Astrocyte of the spinal cord (primary cell): ENCODE measurements at regions not wholly inside any gene's neighbourhood (a gene's known extent, or its start where the extent isn't known, plus 50 kb on each side); places are given as distances from the start of the nearest gene placed in this dataset.
"Not testable (repeated sequence)": the region's sequence is repeated elsewhere in the genome, so short reads cannot be mapped to it uniquely, and the experiment has no call there.

Source experiments
- DNase-seq: peaks from one replicate; pipeline ENCODE4 v3.0.0; 2011; ENCODE audit warnings: low read depth, low spot score
- H3K4me3 ChIP-seq: 2 replicates; pipeline ENCODE4 v1.5.1; 2011; ENCODE audit warnings: low read depth, mild to moderate bottlenecking, low read length, moderate library complexity
- CTCF ChIP-seq: IDR thresholded peaks from 2 replicates; pipeline ENCODE4 v1.5.1; 2012; ENCODE audit warnings: low read depth, mild to moderate bottlenecking, low read length, inconsistent platforms
- in situ Hi-C: cut with HindIII; loops from 2 replicates; pipeline ENCODE4 v1.10.0; 2017; ENCODE audit warnings: low sequenced_read_pairs

- TF ChIP-seq CTCF = no peak
- in situ Hi-C loops = no loop called here
- H3K4me3 ChIP-seq = no peak overlapping the region
- no peak for DNase-seq
Observed at GRCh38 chr3:6315906-6316305, 545.0 kb upstream of the GRM7 start.

GRCh38 chr3:6321999-6322398 is 538.9 kb upstream of the GRM7 start:
- no peak overlapping the region for H3K4me3 ChIP-seq
- in situ Hi-C loops = no loop called here
- DNase-seq = no peak
- TF ChIP-seq CTCF = no peak

- in situ Hi-C loops = no loop called here
- no peak for DNase-seq
- H3K4me3 ChIP-seq = no peak overlapping the region
- TF ChIP-seq CTCF = no peak
Observed at GRCh38 chr3:6326771-6327170, 534.1 kb upstream of the GRM7 start.

- H3K4me3 ChIP-seq, in situ Hi-C loops: not testable (repeated sequence)
Observed at GRCh38 chr3:6340980-6341325, 520.0 kb upstream of the GRM7 start.

GRCh38 chr3:6351752-6352151 is 509.2 kb upstream of the GRM7 start:
- TF ChIP-seq CTCF = no peak
- in situ Hi-C loops = no loop called here
- DNase-seq = no peak
- no peak overlapping the region for H3K4me3 ChIP-seq

More at GRCh38 chr3:6340980-6341325, 520.0 kb upstream of the GRM7 start:
- not testable (repeated sequence) for DNase-seq

- in situ Hi-C loops = no loop called here
- no peak overlapping the region for H3K4me3 ChIP-seq
- DNase-seq = no peak
- no peak for TF ChIP-seq CTCF
Observed at GRCh38 chr3:6354653-6355052, 506.3 kb upstream of the GRM7 start.

- in situ Hi-C loops = no loop called here
- DNase-seq = no peak
- H3K4me3 ChIP-seq = no peak overlapping the region
- no peak for TF ChIP-seq CTCF
Observed at GRCh38 chr3:6362406-6362805, 498.5 kb upstream of the GRM7 start.
